ENCODE measurements at regions not wholly inside any gene's neighbourhood (a gene's known extent, or its start where the extent isn't known, plus 50 kb on each side); places are given as distances from the start of the nearest gene placed in this dataset.

GRCh38 chr1:168833801-168834224, 104.8 kb upstream of the DPT start:
- no peak for TF ChIP-seq EZH2 (IDR thresholded peaks at IDR 0.05; ENCODE audit: borderline replicate concordance, low read depth, low read length, severe bottlenecking)
- no peak for TF ChIP-seq CTCF (IDR thresholded peaks at IDR 0.05; ENCODE audit: borderline replicate concordance, extremely low read depth, low read length, poor library complexity, severe bottlenecking)
